ENCODE measurements at regions not wholly inside any gene's neighbourhood (a gene's known extent, or its start where the extent isn't known, plus 50 kb on each side); places are given as distances from the start of the nearest gene placed in this dataset.

- TF ChIP-seq AFF1 (IDR thresholded peaks at IDR 0.05; ENCODE audit: low read depth in 1 of 2, partially characterized antibody in 2 of 2): no peak
Measured at GRCh38 chr10:60441515-60441914, 51.8 kb upstream of the ANK3 start (continued).

- Histone ChIP-seq H3K27ac (ENCODE audit: extremely low read depth, low read depth, low read length) (no peak overlapping the region), H3K9ac (ENCODE audit: insufficient read depth in 1 of 2, low read depth in 2 of 2, low read length in 2 of 2) (no peak overlapping the region), H3K9me1 (ENCODE audit: control insufficient read depth, insufficient read depth, low read length) (no peaks in the 10 kb centered on the region), H2AFZ (ENCODE audit: low read depth, low read length) (no peak overlapping the region), H3K4me2 (ENCODE audit: insufficient read depth, low read length) (no peak overlapping the region), H4K20me1 (replicated peaks; ENCODE audit: control insufficient read depth, insufficient read depth, low read length) (no peaks in the 10 kb centered on the region), H3K9me3 (replicated peaks; ENCODE audit: control insufficient read depth, insufficient read depth, low read depth, low read length) (no peaks in the 10 kb centered on the region), H3K4me3 (no peak overlapping the region), H3K27me3 (ENCODE audit: control insufficient read depth in 2 of 2, insufficient read depth in 2 of 2, low read length in 2 of 2) (no peaks in the 10 kb centered on the region), H3K4me1 (replicated peaks in 1 of 2; ENCODE audit: control insufficient read depth in 2 of 2, insufficient read depth in 2 of 2, low read length in 2 of 2) (no peaks in the 10 kb centered on the region), H3K36me3 (ENCODE audit: control insufficient read depth, insufficient read depth, low read length) (no peaks in the 10 kb centered on the region), H3K79me2 (ENCODE audit: control insufficient read depth, insufficient read depth, low read length) (no peaks in the 10 kb centered on the region)
- intact Hi-C loops (cut with micrococcal nuclease) (loop anchor here (10.0 kb wide), 1 partner anchor 845 kb away; no protein-coding TSS in a partner anchor), in situ Hi-C loops (cut with MboI) (loop anchor here (5.0 to 25.0 kb wide), 4 partner anchors 205 to 802 kb away; no protein-coding TSS in a partner anchor)
- POLR2A ChIA-PET: no interaction called here
- DNase-seq (ENCODE audit: extremely low read depth in 1 of 4, low spot score in 3 of 4) (no peak), ATAC-seq (no peak), FAIRE-seq (no peak)
- CTCF ChIA-PET (ENCODE audit: low intra/inter-chr PET ratio): interaction anchor here (1.4 kb wide), 1 partner anchor 236 kb away, joined by 3 read pairs; no protein-coding TSS in a partner anchor
- no peak for TF ChIP-seq CBX5 (IDR thresholded peaks at IDR 0.05; ENCODE audit: borderline replicate concordance, low read depth)
- BruUV-seq (replicated peaks): no TSS peak
- 21% methylated on average over 2 of the region's 2 CpGs for WGBS (ENCODE audit: insufficient coverage, low coverage, missing lambda C conversion rate)
Measured at GRCh38 chr10:60439641-60440040, 50.0 kb upstream of the ANK3 start.
